Vagina (tissue), 2 donors: ENCODE measurements at regions not wholly inside any gene's neighbourhood (a gene's known extent, or its start where the extent isn't known, plus 50 kb on each side); places are given as distances from the start of the nearest gene placed in this dataset.

Experiments
- DNase-seq, 2 donors: peaks; one replicate each; pipeline ENCODE4 v3.0.0-alpha.2; 2017; ENCODE audit errors: extremely low spot score in 2 of 2
- H3K27ac ChIP-seq: fragments of 200-600 bp; sonication (generic); one replicate; pipeline ENCODE4 v1.5.1; 2019
- H3K27me3 ChIP-seq: fragments of 200-600 bp; sonication (generic); one replicate; pipeline ENCODE4 v1.5.1; 2019
- H3K36me3 ChIP-seq, 2 donors: fragments of 200-600 bp; sonication (generic); one replicate each; pipeline ENCODE4 v1.5.1; 2017 to 2019
- H3K4me1 ChIP-seq: fragments of 200-600 bp; sonication (generic); one replicate; pipeline ENCODE4 v1.5.1; 2019
- H3K4me3 ChIP-seq, 2 donors: fragments of 200-600 bp; sonication (generic); 1 replicate in 1 of 2; 2 replicates in 1 of 2; pipeline ENCODE4 v1.5.1; 2016 to 2019
- H3K9me3 ChIP-seq: fragments of 200-600 bp; sonication (generic); one replicate; pipeline ENCODE4 v1.5.1; 2019
- POLR2A ChIP-seq, 2 donors: fragments of 450-650 bp; IDR thresholded peaks; one replicate each; pipeline ENCODE4 v1.6.1; 2017; ENCODE audit warnings: antibody characterized with exemption in 2 of 2, mild to moderate bottlenecking in 2 of 2, moderate library complexity in 2 of 2
- POLR2AphosphoS5 ChIP-seq, 2 donors: sonication (generic); formaldehyde crosslinking; IDR thresholded peaks; one replicate each; pipeline ENCODE4 v1.9.0; 2017; ENCODE audit warnings: antibody characterized with exemption in 2 of 2, mild to moderate bottlenecking in 2 of 2, low read depth in 1 of 2; ENCODE audit not compliant: insufficient read depth in 1 of 2
- intact Hi-C: fragments of 100-400 bp; cut with DNase I; formaldehyde crosslinking; loops from one replicate; pipeline ENCODE4 v1.15.1; 2023
- TF ChIP-seq, protein P1 (sequence below), 3 experiments: fragments of 450-650 bp in 2 of 3; fragments of 200-600 bp in 1 of 3; sonication (generic) in 1 of 3; IDR thresholded peaks; one replicate each; pipeline ENCODE4 v1.5.1; 2017 to 2019; ENCODE audit warnings: antibody characterized with exemption in 3 of 3, mild to moderate bottlenecking in 2 of 3, moderate library complexity in 2 of 3

DNA sequence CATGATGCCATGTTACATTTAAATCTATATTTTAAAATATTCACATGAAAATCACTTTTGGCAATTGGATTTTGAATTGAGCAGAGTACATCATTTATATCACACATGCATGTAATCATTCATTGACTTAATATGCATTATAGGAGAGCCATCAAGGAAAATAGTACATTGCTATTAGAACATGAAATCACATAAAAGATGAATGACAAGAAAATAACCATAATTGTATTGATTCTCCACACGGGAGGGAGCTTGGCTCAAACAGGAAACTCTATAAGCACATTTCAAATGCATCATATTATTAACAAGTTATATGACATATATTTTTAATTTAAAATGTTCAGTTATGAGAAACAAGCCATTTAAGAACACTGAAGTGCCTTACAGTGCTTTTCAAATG, 208.6 kb upstream of the PRR20A start:
- H3K4me1 ChIP-seq: no peaks in the 10 kb centered on the region
- no peak for TF ChIP-seq POLR2A (IDR thresholded peaks at IDR 0.05)
- TF ChIP-seq, protein P1, sequence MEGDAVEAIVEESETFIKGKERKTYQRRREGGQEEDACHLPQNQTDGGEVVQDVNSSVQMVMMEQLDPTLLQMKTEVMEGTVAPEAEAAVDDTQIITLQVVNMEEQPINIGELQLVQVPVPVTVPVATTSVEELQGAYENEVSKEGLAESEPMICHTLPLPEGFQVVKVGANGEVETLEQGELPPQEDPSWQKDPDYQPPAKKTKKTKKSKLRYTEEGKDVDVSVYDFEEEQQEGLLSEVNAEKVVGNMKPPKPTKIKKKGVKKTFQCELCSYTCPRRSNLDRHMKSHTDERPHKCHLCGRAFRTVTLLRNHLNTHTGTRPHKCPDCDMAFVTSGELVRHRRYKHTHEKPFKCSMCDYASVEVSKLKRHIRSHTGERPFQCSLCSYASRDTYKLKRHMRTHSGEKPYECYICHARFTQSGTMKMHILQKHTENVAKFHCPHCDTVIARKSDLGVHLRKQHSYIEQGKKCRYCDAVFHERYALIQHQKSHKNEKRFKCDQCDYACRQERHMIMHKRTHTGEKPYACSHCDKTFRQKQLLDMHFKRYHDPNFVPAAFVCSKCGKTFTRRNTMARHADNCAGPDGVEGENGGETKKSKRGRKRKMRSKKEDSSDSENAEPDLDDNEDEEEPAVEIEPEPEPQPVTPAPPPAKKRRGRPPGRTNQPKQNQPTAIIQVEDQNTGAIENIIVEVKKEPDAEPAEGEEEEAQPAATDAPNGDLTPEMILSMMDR (IDR thresholded peaks at IDR 0.05): no peak
- TF ChIP-seq POLR2AphosphoS5 (IDR thresholded peaks at IDR 0.05; ENCODE audit: insufficient read depth in 1 of 2, low read depth in 1 of 2): no peak
- H3K27ac ChIP-seq: no peak overlapping the region
- intact Hi-C loops: no loop called here
- DNase-seq: no peak
- no peak overlapping the region for H3K4me3 ChIP-seq
- H3K27me3 ChIP-seq: no peaks in the 10 kb centered on the region
- no peaks in the 10 kb centered on the region for H3K9me3 ChIP-seq
- H3K36me3 ChIP-seq: no peaks in the 10 kb centered on the region

DNA sequence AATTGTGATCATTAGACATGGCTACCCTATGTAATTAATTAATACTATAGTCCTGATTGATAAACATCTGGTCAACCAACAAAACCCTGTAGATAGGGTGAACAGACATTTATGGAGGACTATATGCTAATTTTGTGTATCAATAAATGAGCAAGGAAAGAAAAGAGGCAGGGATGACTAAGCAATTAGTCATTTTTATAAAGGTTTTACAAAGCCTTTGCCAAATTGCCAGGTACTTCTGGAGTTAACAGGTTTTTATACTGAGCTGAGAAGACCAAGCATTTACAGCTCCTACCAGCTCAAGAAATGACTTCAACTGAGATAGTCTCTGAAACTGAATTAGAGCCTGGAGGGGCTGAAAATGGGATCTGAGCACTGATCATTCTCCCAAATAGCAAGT, 186.8 kb upstream of the PRR20A start:
- TF ChIP-seq POLR2A (IDR thresholded peaks at IDR 0.05) (no peak), POLR2AphosphoS5 (IDR thresholded peaks at IDR 0.05; ENCODE audit: insufficient read depth in 1 of 2, low read depth in 1 of 2) (no peak)
- TF ChIP-seq, protein P1 (IDR thresholded peaks at IDR 0.05): no peak
- no peaks in the 10 kb centered on the region for H3K9me3 ChIP-seq
- intact Hi-C loops: no loop called here
- no peak overlapping the region for H3K4me3 ChIP-seq
- H3K36me3 ChIP-seq: no peaks in the 10 kb centered on the region
- no peak for DNase-seq
- no peaks in the 10 kb centered on the region for H3K4me1 ChIP-seq
- no peaks in the 10 kb centered on the region for H3K27me3 ChIP-seq
- no peak overlapping the region for H3K27ac ChIP-seq

DNA sequence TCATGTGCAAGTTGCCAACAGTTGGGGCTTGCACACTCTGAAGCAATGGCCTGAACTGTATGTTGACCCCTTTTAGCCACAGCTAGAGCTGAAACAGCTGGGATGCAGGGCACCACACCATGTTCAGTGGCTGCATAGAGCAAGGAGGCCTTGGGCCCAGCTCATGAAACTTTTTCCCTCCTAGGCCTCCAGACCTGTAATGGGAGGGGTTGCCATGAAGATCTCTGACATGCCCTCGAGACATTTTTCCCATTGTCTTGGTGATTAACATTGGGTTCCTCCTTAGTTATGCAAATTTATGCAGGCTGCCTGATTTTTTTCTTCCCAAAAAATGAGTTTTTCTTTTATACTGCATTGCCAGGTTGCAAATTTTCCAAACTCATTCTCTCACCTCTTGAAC, 165.1 kb upstream of the PRR20A start:
- intact Hi-C loops: no loop called here
- Histone ChIP-seq H3K27me3 (no peaks in the 10 kb centered on the region), H3K36me3 (no peaks in the 10 kb centered on the region), H3K9me3 (no peaks in the 10 kb centered on the region), H3K4me1 (no peaks in the 10 kb centered on the region), H3K4me3 (no peak overlapping the region), H3K27ac (no peak overlapping the region)
- no peak for DNase-seq
- no peak for TF ChIP-seq POLR2A (IDR thresholded peaks at IDR 0.05)
- no peak for TF ChIP-seq POLR2AphosphoS5 (IDR thresholded peaks at IDR 0.05; ENCODE audit: insufficient read depth in 1 of 2, low read depth in 1 of 2)
- TF ChIP-seq, protein P1 (IDR thresholded peaks at IDR 0.05): no peak

DNA sequence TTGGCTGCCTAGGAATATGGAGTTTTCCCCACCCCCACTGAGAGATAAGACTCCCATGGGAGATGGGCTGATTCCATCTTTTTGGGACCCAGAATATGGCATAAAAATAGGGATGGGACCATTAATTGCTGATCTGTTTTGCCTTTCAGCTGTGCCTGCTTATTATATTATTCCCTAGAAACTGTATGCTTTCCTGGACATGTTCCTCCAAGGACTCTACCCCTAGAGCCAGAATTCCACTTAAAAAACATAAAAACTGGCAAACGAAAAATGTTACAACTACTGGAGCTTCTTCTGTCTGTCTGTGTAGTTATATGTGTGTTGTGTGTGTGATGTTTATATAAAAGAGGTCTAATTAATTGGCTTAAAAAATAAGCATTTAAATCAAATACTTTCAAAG, 159.9 kb upstream of the PRR20A start:
- Histone ChIP-seq H3K36me3 (no peaks in the 10 kb centered on the region), H3K27ac (no peak overlapping the region), H3K4me3 (no peak overlapping the region), H3K9me3 (no peaks in the 10 kb centered on the region), H3K27me3 (no peaks in the 10 kb centered on the region), H3K4me1 (no peaks in the 10 kb centered on the region)
- intact Hi-C loops: no loop called here
- TF ChIP-seq POLR2AphosphoS5 (IDR thresholded peaks at IDR 0.05; ENCODE audit: insufficient read depth in 1 of 2, low read depth in 1 of 2) (no peak), POLR2A (IDR thresholded peaks at IDR 0.05) (no peak)
- TF ChIP-seq, protein P1 (IDR thresholded peaks at IDR 0.05): no peak
- DNase-seq: no peak

- no peaks in the 10 kb centered on the region for H3K36me3 ChIP-seq
- H3K9me3 ChIP-seq: no peaks in the 10 kb centered on the region
- H3K27me3 ChIP-seq: no peaks in the 10 kb centered on the region
- H3K27ac ChIP-seq: no peak overlapping the region
- intact Hi-C loops: no loop called here
- no peak for TF ChIP-seq POLR2A (IDR thresholded peaks at IDR 0.05)
- TF ChIP-seq POLR2AphosphoS5 (IDR thresholded peaks at IDR 0.05; ENCODE audit: insufficient read depth in 1 of 2, low read depth in 1 of 2): no peak
- TF ChIP-seq, protein P1 (IDR thresholded peaks at IDR 0.05): no peak
- H3K4me3 ChIP-seq: no peak overlapping the region
- DNase-seq: no peak
- H3K4me1 ChIP-seq: no peaks in the 10 kb centered on the region
Observed at GRCh38 chr13:56986121-56986520, 154.6 kb upstream of the PRR20A start.
